Chondrocyte (in vitro differentiated cells): ENCODE measurements at regions not wholly inside any gene's neighbourhood (a gene's known extent, or its start where the extent isn't known, plus 50 kb on each side); places are given as distances from the start of the nearest gene placed in this dataset.

Source experiments
- DNase-seq: peaks from one replicate; pipeline ENCODE4 v3.0.0; 2021; ENCODE audit warnings: mixed read lengths, low spot score
- H3K27ac Mint-ChIP-seq: one replicate; pipeline ENCODE4 v1.8.0; 2021; ENCODE audit warnings: mild to moderate bottlenecking, moderate library complexity, mixed read lengths; ENCODE audit not compliant: unreplicated experiment
- H3K27me3 Mint-ChIP-seq: 2 replicates; pipeline ENCODE4 v1.8.0; 2021; ENCODE audit warnings: low read depth, mixed read lengths
- H3K36me3 Mint-ChIP-seq: 2 replicates; pipeline ENCODE4 v1.8.0; 2021; ENCODE audit warnings: low read depth, mixed read lengths
- H3K4me1 Mint-ChIP-seq: 2 replicates; pipeline ENCODE4 v1.8.0; 2021; ENCODE audit warnings: low read depth, mild to moderate bottlenecking, mixed read lengths
- H3K4me3 Mint-ChIP-seq: one replicate; pipeline ENCODE4 v1.8.0; 2021; ENCODE audit warnings: mild to moderate bottlenecking, moderate library complexity, mixed read lengths; ENCODE audit not compliant: unreplicated experiment
- H3K9me3 Mint-ChIP-seq: 2 replicates; pipeline ENCODE4 v1.8.0; 2021; ENCODE audit warnings: low read depth, mixed read lengths
- TF ChIP-seq, protein P1 (sequence below): fragments of 200-600 bp; sonication (generic); IDR thresholded peaks from 2 replicates; pipeline ENCODE4 v1.5.0; 2021; ENCODE audit warnings: antibody characterized with exemption, mild to moderate bottlenecking, moderate library complexity

DNA sequence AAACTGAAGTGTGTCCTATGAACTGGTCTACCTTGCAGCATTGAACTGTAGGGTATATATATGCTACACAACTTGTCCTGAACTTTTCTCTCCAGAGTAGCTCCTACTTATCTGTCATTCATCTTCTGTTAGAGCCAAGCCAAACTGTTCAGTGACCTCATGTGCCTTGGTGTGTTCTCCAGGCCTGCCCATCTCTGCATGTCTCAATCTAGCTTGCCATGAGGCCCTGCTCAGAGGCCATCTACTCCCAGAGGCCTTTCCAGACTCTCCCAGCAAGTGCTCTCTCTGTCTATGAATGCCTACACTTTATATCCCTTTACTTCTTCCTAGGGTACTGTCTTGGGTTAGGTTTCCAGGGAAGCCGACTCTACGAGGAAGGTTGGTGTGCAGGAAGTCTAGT is 99.8 kb upstream of the MTPN start:
- H3K9me3 Mint-ChIP-seq = no peaks in the 10 kb centered on the region
- DNase-seq = no peak

DNA sequence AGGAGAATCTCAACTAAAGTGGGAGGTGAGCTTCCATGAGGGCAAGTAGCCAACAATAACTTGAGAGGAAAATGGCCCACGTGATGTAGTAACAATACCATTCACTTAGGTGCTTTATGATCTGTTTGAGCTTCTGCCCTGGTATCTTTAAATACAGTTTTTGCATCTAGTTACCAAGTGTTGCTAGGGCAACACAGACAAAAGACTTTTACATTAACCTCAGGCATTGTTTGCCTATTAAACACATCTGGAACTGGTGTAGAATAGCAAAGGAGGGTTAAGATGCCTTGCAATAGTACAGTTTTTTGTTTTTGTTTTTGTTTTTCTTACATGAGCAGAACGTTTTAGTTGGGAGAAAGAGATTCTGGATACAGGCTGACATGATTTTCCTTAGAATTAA is 97.7 kb upstream of the MTPN start:
- no peaks in the 10 kb centered on the region for H3K27me3 Mint-ChIP-seq
- no peaks in the 10 kb centered on the region for H3K4me1 Mint-ChIP-seq
- no peaks in the 10 kb centered on the region for H3K9me3 Mint-ChIP-seq

More for the DNA sequence above, 99.8 kb upstream of the MTPN start:
- TF ChIP-seq, protein P1, sequence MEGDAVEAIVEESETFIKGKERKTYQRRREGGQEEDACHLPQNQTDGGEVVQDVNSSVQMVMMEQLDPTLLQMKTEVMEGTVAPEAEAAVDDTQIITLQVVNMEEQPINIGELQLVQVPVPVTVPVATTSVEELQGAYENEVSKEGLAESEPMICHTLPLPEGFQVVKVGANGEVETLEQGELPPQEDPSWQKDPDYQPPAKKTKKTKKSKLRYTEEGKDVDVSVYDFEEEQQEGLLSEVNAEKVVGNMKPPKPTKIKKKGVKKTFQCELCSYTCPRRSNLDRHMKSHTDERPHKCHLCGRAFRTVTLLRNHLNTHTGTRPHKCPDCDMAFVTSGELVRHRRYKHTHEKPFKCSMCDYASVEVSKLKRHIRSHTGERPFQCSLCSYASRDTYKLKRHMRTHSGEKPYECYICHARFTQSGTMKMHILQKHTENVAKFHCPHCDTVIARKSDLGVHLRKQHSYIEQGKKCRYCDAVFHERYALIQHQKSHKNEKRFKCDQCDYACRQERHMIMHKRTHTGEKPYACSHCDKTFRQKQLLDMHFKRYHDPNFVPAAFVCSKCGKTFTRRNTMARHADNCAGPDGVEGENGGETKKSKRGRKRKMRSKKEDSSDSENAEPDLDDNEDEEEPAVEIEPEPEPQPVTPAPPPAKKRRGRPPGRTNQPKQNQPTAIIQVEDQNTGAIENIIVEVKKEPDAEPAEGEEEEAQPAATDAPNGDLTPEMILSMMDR = no peak
- H3K27me3 Mint-ChIP-seq = peaks cover 6% of the 10 kb centered on the region
- no peaks in the 10 kb centered on the region for H3K4me1 Mint-ChIP-seq
- no peak overlapping the region for H3K27ac Mint-ChIP-seq
- no peaks in the 10 kb centered on the region for H3K36me3 Mint-ChIP-seq
- H3K4me3 Mint-ChIP-seq = no peak overlapping the region

DNA sequence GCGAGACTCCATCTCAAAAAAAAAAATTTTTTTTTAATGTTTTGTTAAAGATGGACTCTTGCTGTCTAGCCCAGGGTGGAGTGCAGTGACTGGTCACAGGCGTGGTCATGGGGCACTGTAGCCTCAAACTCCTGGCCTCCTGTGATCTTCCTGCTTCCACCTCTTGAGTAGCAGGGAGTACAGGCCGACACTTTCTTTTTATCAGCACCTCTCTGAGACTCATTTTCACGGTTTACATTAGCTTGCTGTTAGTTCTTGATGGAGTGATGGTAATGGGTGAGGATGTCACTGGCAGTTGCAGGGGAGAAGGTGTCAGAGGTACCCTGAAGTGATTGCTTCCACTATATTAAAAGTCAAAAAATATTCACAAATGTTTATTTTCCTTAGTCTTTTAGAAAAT is 95.3 kb upstream of the MTPN start:
- TF ChIP-seq, protein P1 = no peak
- no peaks in the 10 kb centered on the region for H3K4me1 Mint-ChIP-seq
- no peaks in the 10 kb centered on the region for H3K36me3 Mint-ChIP-seq
- DNase-seq = no peak
- no peak overlapping the region for H3K27ac Mint-ChIP-seq
- no peak overlapping the region for H3K4me3 Mint-ChIP-seq
- no peaks in the 10 kb centered on the region for H3K27me3 Mint-ChIP-seq
- H3K9me3 Mint-ChIP-seq = no peaks in the 10 kb centered on the region

More for the DNA sequence above, 97.7 kb upstream of the MTPN start:
- H3K36me3 Mint-ChIP-seq = no peaks in the 10 kb centered on the region
- no peak for DNase-seq
- no peak overlapping the region for H3K27ac Mint-ChIP-seq
- TF ChIP-seq, protein P1 = no peak
- no peak overlapping the region for H3K4me3 Mint-ChIP-seq

DNA sequence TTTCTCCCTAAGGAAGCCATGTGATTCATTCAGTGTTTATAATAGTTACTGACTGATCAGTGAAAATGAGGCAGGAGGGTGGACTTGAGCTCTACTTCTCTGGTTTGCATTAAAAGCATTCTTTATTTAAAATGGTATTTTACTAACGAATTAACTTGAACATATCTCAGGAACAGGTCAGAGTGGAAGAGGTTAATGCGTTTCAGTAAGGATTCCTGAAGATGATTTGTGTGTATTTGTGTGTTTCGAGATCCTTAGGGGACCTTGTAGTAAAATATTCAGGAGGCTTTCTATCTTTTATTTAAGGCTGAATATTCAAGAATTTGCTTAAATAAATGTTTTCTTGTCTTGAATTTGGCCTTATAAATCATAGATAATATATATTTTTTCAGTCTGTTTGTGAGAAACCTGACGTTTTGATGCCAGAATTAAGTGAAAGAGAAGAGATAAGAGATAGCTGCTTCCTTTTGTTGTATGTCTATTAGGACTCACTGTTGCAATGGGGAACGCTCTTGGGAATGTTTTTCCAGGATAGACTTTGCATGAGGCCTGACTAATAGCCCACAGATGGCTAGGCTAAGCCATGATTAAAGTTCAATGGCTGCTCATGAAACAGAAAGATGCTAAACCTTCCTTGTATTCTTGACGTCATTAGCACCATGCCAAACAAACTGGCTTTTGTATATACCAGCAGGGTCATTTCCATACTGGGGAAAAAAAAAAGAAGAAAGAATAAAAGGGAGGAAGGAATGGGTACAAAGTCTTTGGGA is 93.8 kb upstream of the MTPN start:
- Mint-ChIP-seq H3K36me3 (no peaks in the 10 kb centered on the region), H3K4me1 (peaks cover 2% of the 10 kb centered on the region), H3K27ac (no peak overlapping the region), H3K9me3 (peaks cover 2% of the 10 kb centered on the region), H3K27me3 (no peaks in the 10 kb centered on the region), H3K4me3 (no peak overlapping the region)
- DNase-seq = no peak
- TF ChIP-seq, protein P1 = no peak

DNA sequence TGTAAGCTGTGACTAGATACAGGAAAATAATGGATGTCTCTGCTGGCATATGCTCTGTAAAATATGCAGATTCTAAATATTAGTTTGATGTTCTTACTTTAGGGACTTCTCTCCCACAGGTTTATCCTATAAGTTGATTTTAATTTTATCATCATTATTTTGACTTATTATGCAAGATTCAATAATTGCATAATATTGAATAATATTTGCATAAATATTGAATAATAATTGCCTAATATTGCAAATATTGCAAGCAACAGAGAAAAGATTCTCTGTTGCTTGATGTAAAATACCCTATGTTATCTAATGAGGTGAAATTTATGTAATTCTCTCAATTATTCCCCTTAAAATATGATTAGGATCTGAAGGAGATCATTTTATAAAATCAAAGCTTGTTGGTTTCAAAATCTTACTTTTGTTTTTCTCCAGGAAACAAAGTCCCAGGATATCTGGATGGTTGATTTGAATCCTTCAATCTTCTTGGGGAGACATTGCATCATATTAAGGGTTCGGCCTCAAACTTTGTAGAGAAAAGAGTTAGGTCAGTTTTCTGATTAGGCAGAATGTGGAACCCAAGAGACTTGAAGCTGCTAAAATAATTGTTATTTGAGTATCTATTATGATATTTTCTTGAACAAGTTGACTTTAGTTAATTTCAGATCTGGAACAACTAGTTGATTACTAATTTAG is 92.8 kb upstream of the MTPN start:
- Mint-ChIP-seq H3K4me1 (peaks cover 2% of the 10 kb centered on the region), H3K9me3 (peaks cover 2% of the 10 kb centered on the region), H3K27me3 (no peaks in the 10 kb centered on the region), H3K4me3 (no peak overlapping the region), H3K27ac (no peak overlapping the region), H3K36me3 (no peaks in the 10 kb centered on the region)
- DNase-seq = no peak
- TF ChIP-seq, protein P1 = no peak
